GM19238 (cell line): ENCODE measurements at regions not wholly inside any gene's neighbourhood (a gene's known extent, or its start where the extent isn't known, plus 50 kb on each side); places are given as distances from the start of the nearest gene placed in this dataset.
"Not testable (repeated sequence)": the region's sequence is repeated elsewhere in the genome, so short reads cannot be mapped to it uniquely, and the experiment has no call there.

Source experiments
- DNase-seq: peaks from one replicate; pipeline ENCODE4 v3.0.0; 2011; ENCODE audit warnings: low spot score; ENCODE audit not compliant: insufficient read length

DNA sequence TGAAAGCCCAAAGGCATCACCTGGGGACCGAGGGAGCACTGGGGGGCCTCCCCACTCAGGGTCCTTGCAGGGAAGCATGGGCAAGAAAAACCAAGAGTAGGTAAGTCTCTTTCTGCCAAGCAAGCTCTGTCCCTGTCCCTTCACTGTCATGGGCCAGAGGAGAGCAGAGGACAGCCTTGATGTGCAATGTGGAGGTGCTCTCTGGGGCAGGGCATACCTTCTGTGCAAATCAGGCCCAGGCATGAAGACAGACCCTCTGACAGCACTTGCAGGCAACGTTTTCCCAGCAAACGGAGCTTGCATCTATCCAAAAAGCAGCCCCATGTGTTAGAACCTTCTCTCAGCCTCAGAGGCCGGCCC, 192.5 kb upstream of the PWP1 start:
- no peak for DNase-seq

DNA sequence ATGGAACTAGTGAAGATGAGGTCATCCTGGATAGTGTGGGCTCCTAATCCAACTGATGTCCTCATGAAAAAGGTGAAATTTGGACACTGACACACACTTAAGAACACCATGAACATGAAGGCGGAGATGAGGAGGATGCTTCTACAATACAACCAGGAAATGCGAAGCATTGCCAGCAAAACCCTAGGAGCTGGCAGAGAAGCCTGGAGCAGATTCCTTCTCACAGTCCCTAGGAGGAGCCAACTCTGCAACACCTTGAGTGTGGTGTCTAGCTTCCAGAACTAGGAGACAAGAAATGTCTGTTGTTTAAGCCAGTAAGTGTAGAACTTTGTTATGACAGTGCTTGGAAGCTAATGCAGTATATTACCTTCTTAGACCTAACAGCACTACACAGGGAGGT, 191.9 kb upstream of the PWP1 start:
- no peak for DNase-seq

GRCh38 chr12:107494331-107494730, 191.3 kb upstream of the PWP1 start:
- no peak for DNase-seq

DNA sequence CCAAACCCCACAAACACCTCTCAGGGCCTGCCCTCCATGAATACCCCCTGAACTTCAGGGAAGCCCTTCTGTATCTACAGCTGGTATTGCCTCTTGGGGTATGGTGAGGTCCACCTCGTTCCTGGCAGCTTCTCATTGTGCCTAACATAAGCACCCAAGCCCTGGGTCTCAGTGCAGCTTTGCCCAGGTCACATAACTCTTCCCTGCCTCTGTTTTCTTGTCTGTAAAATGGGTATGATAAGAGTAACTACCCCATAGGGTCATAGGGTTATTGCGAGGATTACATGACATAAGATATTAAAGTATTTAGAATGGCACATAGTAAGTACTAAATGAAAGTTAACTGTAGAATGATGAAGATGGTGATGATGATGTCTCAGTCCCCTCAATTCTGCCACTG, 190.0 kb upstream of the PWP1 start:
- no peak for DNase-seq

- DNase-seq: no peak
These were observed 188.4 kb upstream of the PWP1 start for GRCh38 chr12:107497231-107497630.

DNA sequence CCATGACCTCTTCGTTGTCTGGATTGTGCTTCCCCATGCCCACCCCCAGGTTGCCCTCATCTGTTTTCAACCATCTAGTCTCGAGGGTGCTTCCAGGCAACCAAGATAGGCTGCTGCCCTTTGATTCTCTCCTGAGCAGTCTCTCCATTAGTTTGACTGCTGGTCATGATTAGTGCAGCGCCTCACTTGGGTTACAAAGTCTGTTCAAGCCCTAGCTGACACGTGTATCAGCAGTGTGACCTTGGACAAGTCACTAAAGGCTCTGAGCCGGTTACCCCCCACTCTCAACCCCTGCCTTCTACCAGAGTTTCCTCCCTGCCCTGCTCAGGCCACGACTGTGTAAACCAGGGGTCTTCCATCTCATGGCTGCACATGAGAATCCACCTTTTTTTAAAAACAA, 185.3 kb upstream of the PWP1 start:
- DNase-seq: no peak

DNA sequence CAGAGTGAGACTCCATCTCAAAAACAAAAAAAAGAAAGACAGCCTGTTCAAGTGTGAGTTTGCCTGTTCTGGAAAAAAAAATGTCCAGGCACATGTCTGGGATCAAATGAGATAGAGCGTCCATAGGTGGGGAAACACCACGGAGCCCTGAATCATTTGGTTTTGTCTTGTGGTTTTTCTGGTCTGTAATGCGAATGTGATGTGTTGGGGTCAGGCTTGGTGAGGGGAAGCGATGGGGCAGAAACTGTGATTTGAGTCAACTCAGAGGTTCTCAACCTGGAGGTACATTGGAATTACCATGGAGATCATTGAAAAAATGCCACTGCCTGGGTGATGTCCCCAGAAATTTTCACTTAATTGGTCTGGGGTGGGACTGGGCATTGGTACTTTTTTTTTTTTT, 183.9 kb upstream of the PWP1 start:
- no peak for DNase-seq

DNA sequence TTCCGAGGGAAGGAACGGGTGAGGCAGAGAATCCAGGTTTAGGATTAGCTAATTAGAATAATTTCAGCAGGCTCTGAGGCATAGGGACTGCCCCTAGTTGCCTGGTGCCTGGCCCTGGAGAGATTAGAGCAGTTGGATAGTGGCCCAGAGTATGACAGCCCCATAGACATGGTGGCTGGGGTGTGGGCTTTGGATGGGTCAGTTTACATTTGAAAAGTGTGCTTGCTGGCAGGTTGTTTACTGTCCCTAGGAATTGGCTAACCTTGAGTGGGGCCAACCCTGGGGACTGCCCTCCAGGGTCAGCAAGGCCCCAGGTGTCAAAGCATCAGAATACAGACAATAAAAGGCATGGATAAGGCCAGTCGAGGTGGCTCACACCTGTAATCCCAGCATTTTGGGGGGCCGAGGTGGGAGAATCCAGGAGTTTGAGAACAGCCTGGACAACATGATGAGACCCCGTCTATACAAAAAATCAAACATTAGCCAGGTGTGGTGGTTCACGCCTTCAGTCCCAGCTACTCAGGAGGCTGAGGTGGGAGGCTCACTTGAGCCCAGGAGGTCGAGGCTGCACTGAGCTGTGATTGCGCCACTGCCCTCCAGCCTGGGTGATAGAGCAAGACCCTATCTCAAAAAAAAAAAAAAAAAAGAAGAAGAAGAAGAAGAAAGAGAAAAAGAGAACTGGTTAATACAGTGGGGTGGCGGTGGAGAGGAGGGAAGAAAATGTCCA, 182.3 kb upstream of the PWP1 start:
- no peak for DNase-seq

DNA sequence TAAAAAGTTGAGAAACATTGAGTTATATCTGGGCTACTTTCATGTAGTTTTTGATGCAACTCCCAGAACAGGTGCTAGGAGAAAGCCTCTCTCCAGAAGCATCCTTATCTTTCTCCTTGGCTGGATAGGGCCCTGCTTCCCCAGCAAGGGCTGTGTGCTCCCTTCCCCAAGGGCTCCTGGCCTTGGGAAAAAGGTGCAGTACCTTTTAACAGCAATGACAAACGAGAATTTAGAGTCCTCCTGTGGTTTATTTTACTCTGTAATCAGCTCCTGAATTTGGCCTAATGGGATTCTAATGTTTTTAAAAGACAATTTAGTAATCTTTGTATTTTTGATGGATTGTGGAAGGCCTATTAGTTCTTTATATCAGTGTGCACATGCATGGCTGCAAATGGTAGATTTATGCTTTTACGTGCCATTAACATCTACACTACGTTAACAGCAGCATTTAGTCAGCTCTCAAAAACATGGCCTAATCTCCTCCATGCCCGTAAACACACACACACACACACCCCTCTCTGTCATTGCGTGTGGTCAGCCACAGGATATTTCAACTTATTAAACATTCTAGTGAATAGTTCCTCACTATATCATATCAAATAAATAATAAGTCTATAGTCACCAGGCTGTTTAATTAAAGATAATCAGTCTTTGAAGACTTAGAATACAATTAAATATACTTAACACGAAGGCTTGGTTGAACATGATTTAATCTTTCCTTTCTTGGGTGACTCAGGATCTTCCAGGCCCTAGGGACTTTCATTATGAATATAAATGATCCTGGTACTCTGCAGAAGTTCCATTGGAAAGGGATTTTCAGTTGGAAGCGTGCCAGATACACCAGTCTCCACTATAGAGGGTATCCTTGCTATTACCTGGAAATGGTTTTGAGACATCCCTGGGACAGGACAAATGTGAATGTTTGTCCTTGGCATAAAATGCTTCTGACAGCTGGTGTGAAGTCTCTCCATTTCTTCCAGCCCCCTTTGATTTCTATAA, 181.4 kb upstream of the PWP1 start:
- DNase-seq: no peak

- DNase-seq: no peak
These were observed 176.2 kb upstream of the PWP1 start for GRCh38 chr12:107509421-107509820.

DNA sequence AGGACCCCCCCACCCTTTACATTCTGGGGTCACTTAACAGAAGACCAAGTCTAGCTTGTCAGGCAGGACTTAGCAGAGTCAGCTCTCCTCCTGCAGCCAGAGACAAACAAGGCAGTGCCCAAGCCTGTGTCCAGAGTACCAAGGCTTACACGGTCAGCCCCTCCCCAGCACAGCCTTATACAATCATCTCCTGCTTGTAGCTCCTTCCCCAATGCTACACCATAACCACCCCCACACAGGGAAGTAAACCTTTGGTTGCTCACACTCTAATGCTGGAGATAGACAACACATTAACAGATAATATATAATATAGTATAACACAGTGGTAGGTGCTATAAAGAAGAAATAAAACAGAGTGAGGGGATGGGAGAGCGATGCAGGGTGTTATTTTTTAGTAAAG, 175.4 kb upstream of the PWP1 start:
- no peak for DNase-seq

- DNase-seq: no peak
These were observed 174.3 kb upstream of the PWP1 start for GRCh38 chr12:107511292-107511691.

DNA sequence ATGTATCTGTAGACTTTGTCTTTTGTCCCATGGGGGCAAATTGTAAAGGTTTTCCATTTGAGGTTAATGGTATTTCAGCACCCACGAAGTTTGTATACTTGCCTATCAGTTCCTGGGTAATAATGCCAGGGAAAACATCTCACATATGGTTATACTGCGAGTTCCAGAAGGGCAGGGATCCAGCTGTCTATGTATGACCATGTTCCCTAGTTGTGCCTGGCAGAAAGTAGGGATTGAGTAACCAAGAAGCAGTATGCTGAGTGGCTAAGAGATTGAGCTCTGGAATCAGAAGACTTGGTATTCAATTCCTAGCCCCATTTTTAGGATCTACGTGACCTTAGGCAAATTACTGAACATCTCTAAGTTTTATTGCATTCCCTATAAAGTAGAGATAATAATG, 173.2 kb upstream of the PWP1 start:
- no peak for DNase-seq

DNA sequence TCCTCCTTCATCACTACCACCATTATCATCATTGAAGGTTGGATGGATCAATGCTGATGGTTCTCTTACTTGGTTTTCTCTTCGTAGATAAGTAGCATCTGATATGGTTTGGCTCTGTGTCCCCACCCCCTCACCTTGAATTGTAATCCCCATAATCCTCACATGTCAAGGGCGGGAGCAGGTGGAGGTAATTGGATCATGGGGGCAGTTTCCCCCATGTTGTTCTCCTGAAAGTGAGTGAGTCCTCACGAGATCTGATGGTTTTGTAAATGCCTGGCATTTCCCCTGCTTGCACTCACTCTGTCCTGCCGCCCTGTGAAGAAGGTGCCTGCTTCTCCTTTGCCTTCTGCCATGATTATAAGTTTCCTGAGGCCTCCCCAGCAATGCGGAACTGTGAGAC, 172.4 kb upstream of the PWP1 start:
- no peak for DNase-seq

DNA sequence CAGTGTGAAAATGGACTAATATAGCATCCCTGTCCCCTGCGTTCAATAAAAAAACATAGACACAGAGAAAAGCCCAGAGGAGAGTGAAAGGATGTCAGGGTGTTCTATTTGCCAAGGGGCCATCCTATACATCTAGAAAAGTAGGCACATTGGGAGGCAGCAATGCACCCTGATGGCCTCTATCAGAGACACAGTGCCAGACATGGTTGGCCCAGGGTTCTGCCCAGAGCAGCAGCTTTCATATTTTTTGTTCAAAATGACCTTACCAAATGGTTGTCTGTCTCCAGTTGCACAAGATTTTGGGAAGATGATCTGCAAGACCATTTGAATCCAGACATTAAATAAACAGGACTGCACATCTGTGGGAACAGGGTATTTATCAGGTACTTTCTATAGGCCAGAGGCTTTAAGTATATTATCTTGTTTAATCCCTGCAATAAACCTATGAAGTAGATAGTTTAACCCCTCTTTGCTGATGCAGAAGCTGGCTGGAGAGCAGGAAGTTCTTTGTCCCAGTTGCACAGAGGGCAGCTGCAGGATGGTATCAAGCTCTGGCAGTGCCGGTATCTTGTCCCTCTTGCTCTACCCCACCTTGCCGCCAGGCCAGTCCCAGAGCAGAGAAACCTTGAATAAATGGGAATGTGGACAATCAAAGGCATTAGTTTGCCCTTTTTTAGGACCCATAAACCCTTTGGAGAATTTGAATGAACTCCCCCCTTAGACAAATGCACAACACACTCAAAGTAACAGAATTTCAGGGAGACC, 171.8 kb upstream of the PWP1 start:
- no peak for DNase-seq

DNA sequence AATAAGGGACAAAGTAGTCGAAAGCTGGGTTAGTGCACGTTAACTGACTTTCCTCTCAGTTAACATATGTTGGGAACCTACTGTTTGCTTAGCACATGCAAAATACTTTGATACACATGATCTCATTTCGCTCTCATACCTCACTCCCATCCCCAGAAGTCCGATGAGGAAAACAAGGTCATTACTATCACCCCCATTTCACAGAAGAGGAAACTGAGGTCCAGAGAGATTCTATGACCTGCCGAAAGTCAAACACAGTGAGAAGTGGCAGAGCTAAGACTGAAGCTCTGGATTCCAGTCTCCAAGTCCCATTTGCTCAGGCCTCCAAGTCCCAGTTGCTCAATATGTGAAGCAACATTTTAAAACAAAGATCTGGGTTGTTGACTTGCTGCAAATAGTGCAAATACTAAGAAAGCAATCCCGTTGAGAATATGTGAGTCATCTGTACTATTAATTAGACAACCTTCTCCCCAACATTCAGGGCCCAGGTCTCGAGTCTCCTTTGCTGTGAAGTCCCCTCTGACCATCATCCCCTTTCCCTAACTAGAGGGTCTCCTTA, 170.6 kb upstream of the PWP1 start:
- DNase-seq: no peak

DNA sequence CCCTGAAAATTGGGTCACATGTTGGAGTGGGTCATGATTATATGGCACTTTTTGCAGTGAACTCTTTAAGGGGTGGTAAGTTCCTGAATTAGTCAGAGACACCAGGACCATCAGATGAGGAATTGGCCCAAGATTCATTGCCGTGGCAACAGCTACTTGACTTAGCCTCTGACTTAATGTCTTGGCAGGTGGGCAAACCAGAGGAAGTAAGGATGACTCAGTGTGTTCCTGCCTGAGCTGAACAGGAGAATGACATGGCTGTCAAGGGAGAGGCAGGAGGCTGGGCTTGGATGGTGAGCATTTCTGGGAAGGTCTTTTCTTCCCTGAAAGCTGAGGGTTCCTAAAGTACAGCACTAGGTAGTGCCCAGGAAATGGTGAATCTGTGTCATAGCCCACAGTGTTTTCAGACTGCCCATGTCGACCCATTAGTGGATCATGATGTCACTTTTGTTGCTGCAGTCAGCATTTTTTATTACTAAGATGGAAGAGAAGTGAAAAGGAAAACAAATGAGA, 170.1 kb upstream of the PWP1 start:
- DNase-seq: no peak

- DNase-seq: not testable (repeated sequence)
These were observed 167.8 kb upstream of the PWP1 start for GRCh38 chr12:107517816-107518215.

GRCh38 chr12:107518868-107519267, 166.7 kb upstream of the PWP1 start:
- no peak for DNase-seq

- DNase-seq: no peak
These were observed 165.4 kb upstream of the PWP1 start for GRCh38 chr12:107519906-107520859.
